GM18907 (cell line): ENCODE measurements at regions not wholly inside any gene's neighbourhood (a gene's known extent, or its start where the extent isn't known, plus 50 kb on each side); places are given as distances from the start of the nearest gene placed in this dataset.

Source experiments
- ATAC-seq: cut with Tn5 transposase; IDR thresholded peaks from one replicate; pipeline ENCODE4 v1.9.1; 2021; ENCODE audit warnings: mild to moderate bottlenecking, moderate library complexity; ENCODE audit not compliant: unreplicated experiment

- ATAC-seq: no peak
Measured at GRCh38 chr21:29436650-29437049, 137.9 kb downstream of the BACH1 start.

GRCh38 chr21:29441651-29442050 is 142.9 kb downstream of the BACH1 start:
- no peak for ATAC-seq

- no peak for ATAC-seq
Measured at GRCh38 chr21:29443411-29444010, 144.8 kb downstream of the BACH1 start.

- no peak for ATAC-seq
Measured at GRCh38 chr21:29448766-29449165, 150.0 kb downstream of the BACH1 start.

GRCh38 chr21:29449306-29449950 is 150.7 kb downstream of the BACH1 start:
- no peak for ATAC-seq

- ATAC-seq: no peak
Measured at GRCh38 chr21:29450058-29450457, 151.3 kb downstream of the BACH1 start.

GRCh38 chr21:29453511-29453910 is 154.8 kb downstream of the BACH1 start:
- peak; percentile 73 for ATAC-seq

GRCh38 chr21:29454179-29454578 is 155.5 kb downstream of the BACH1 start:
- ATAC-seq: no peak

- peak; percentile 69 for ATAC-seq
Measured at GRCh38 chr21:29462479-29462878, 163.8 kb downstream of the BACH1 start.

- ATAC-seq: no peak
Measured at GRCh38 chr21:29465546-29465945, 166.8 kb downstream of the BACH1 start.

GRCh38 chr21:29466532-29466931 is 167.8 kb downstream of the BACH1 start:
- ATAC-seq: no peak

GRCh38 chr21:29470397-29470796 is 171.7 kb downstream of the BACH1 start:
- ATAC-seq: no peak

- ATAC-seq: no peak
Measured at GRCh38 chr21:29473808-29474207, 175.1 kb downstream of the BACH1 start.

- no peak for ATAC-seq
Measured at GRCh38 chr21:29475329-29475728, 176.6 kb downstream of the BACH1 start.

- ATAC-seq: no peak
Measured at GRCh38 chr21:29477347-29477746, 178.6 kb downstream of the BACH1 start.

GRCh38 chr21:29477941-29478340 is 179.2 kb downstream of the BACH1 start:
- no peak for ATAC-seq

GRCh38 chr21:29481081-29481480 is 182.4 kb downstream of the BACH1 start:
- no peak for ATAC-seq

GRCh38 chr21:29481641-29482040 is 182.9 kb downstream of the BACH1 start:
- no peak for ATAC-seq

- ATAC-seq: no peak
Measured at GRCh38 chr21:29486306-29486807, 187.6 kb downstream of the BACH1 start.
